ENCODE measurements at regions not wholly inside any gene's neighbourhood (a gene's known extent, or its start where the extent isn't known, plus 50 kb on each side); places are given as distances from the start of the nearest gene placed in this dataset.

- Histone ChIP-seq H3K27me3 (ENCODE audit: insufficient read depth) (no peaks in the 10 kb centered on the region), H3K4me1 (ENCODE audit: control insufficient read depth in 1 of 2, insufficient read depth in 2 of 2, low read depth in 1 of 2, low read length in 1 of 2) (no peaks in the 10 kb centered on the region; a peak in 1 of 4 replicates), H2AFZ (ENCODE audit: low read depth) (no peak overlapping the region), H3K4me2 (no peak overlapping the region), H4K20me1 (ENCODE audit: insufficient read depth) (no peaks in the 10 kb centered on the region), H3K36me3 (replicated peaks in 1 of 2; ENCODE audit: control insufficient read depth in 1 of 2, insufficient read depth in 2 of 2, low read length in 1 of 2) (no peaks in the 10 kb centered on the region), H3K27ac (ENCODE audit: low read depth in 2 of 2, low read length in 1 of 2) (no peak overlapping the region), H3F3A (replicated peaks; ENCODE audit: insufficient read depth) (no peaks in the 10 kb centered on the region), H3K79me2 (ENCODE audit: insufficient read depth) (no peaks in the 10 kb centered on the region), H3K9ac (no peak overlapping the region), H3K9me3 (no peaks in the 10 kb centered on the region), H3K4me3 (ENCODE audit: low read depth in 2 of 2, low read length in 1 of 2) (no peak overlapping the region), H3K9me2 (no peaks in the 10 kb centered on the region)
- CTCF ChIA-PET: no interaction called here
- WGBS (ENCODE audit: low lambda C conversion rate): 48% methylated on average over 4 of the region's 4 CpGs
- TF ChIP-seq NFIC (IDR thresholded peaks at IDR 0.05; ENCODE audit: borderline replicate concordance) (no peak), TAF1 (IDR thresholded peaks at IDR 0.05; ENCODE audit: borderline replicate concordance, low read depth, low read length) (no peak), FOXJ3 (CRISPR knock-in tag; IDR thresholded peaks at IDR 0.05) (no peak), CHD2 (IDR thresholded peaks at IDR 0.05; ENCODE audit: low read length, partially characterized antibody) (no peak), SMC3 (IDR thresholded peaks at IDR 0.05; ENCODE audit: low read depth, low read length) (no peak), PBX3 (IDR thresholded peaks at IDR 0.05) (no peak), GABPA (IDR thresholded peaks at IDR 0.05; ENCODE audit: low read depth) (no peak), EP300 (IDR thresholded peaks at IDR 0.05; ENCODE audit: borderline replicate concordance in 1 of 2, low read depth in 1 of 2, low read length in 1 of 2) (no peak), RXRA (IDR thresholded peaks at IDR 0.05; ENCODE audit: borderline replicate concordance, low read depth) (no peak), FOSL2 (IDR thresholded peaks at IDR 0.05; ENCODE audit: borderline replicate concordance, low read depth) (no peak), JUND (IDR thresholded peaks at IDR 0.05) (no peak)
- TF ChIP-seq, protein P1, sequence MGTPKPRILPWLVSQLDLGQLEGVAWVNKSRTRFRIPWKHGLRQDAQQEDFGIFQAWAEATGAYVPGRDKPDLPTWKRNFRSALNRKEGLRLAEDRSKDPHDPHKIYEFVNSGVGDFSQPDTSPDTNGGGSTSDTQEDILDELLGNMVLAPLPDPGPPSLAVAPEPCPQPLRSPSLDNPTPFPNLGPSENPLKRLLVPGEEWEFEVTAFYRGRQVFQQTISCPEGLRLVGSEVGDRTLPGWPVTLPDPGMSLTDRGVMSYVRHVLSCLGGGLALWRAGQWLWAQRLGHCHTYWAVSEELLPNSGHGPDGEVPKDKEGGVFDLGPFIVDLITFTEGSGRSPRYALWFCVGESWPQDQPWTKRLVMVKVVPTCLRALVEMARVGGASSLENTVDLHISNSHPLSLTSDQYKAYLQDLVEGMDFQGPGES (IDR thresholded peaks at IDR 0.05; ENCODE audit: low read depth, low read length): no peak
- POLR2A ChIA-PET: no interaction called here
- no peak for DNase-seq
These were observed 292.4 kb upstream of the SPRED2 start for GRCh38 chr2:65724752-65725151.

DNA sequence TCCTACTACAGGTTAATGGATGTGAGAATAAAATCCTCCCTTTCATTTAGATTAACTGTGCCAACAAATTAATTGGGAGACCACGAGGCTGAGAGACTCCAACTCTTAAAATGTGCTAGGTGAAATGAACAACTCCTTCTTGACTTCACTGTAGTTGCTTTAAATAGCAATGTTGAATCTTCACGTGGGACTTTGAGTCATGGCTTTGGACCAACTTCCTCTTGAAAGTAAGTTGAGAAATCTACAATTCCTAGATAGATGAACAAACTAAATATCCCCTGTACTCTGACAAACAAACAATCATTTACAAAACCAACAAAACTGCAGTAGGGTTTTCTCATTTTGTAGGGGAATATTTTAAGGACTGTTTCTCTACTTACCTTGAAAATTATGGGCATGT, 291.9 kb upstream of the SPRED2 start:
- no peaks in the 10 kb centered on the region for H3K9me3 ChIP-seq
- DNase-seq: no peak
- H3K4me3 ChIP-seq (ENCODE audit: low read depth in 2 of 2, low read length in 1 of 2): no peak overlapping the region
- no peak overlapping the region for H3K27ac ChIP-seq (ENCODE audit: low read depth in 2 of 2, low read length in 1 of 2)
- TF ChIP-seq TCF12 (IDR thresholded peaks at IDR 0.05): no peak
- no peak for TF ChIP-seq RFX5 (IDR thresholded peaks at IDR 0.05; ENCODE audit: low read length)
- ChIA-PET POLR2A (no interaction called here), CTCF (interaction anchor here (0.6 kb wide), 1 partner anchor 745 kb away, joined by 3 read pairs; no protein-coding TSS in a partner anchor)
- H2AFZ ChIP-seq (ENCODE audit: low read depth): no peak overlapping the region
- H3K79me2 ChIP-seq (ENCODE audit: insufficient read depth): no peaks in the 10 kb centered on the region
- no peaks in the 10 kb centered on the region for H4K20me1 ChIP-seq (ENCODE audit: insufficient read depth)
- no peak overlapping the region for H3K9ac ChIP-seq
- H3K27me3 ChIP-seq (ENCODE audit: insufficient read depth): no peaks in the 10 kb centered on the region
- H3K36me3 ChIP-seq (replicated peaks in 1 of 2; ENCODE audit: control insufficient read depth in 1 of 2, insufficient read depth in 2 of 2, low read length in 1 of 2): no peaks in the 10 kb centered on the region
- 8% methylated on average over 2 of the region's 2 CpGs for WGBS (ENCODE audit: low lambda C conversion rate)
- H3K4me1 ChIP-seq (ENCODE audit: control insufficient read depth in 1 of 2, insufficient read depth in 2 of 2, low read depth in 1 of 2, low read length in 1 of 2): no peaks in the 10 kb centered on the region; a peak in 1 of 4 replicates
- no peaks in the 10 kb centered on the region for H3F3A ChIP-seq (replicated peaks; ENCODE audit: insufficient read depth)
- no peaks in the 10 kb centered on the region for H3K9me2 ChIP-seq
- no peak overlapping the region for H3K4me2 ChIP-seq
